ENCODE measurements at regions not wholly inside any gene's neighbourhood (a gene's known extent, or its start where the extent isn't known, plus 50 kb on each side); places are given as distances from the start of the nearest gene placed in this dataset.
"Not testable (repeated sequence)": the region's sequence is repeated elsewhere in the genome, so short reads cannot be mapped to it uniquely, and the experiment has no call there.

GRCh38 chr4:64960516-64960915 is 551.3 kb upstream of the TECRL start:
- Mint-ChIP-seq H3K4me3 (no peak overlapping the region), H3K36me3 (no peaks in the 10 kb centered on the region), H3K9me3 (peaks cover 9% of the 10 kb centered on the region), H3K27ac (no peak overlapping the region), H3K27me3 (no peaks in the 10 kb centered on the region), H3K4me1 (no peaks in the 10 kb centered on the region)
- ATAC-seq = no peak

DNA sequence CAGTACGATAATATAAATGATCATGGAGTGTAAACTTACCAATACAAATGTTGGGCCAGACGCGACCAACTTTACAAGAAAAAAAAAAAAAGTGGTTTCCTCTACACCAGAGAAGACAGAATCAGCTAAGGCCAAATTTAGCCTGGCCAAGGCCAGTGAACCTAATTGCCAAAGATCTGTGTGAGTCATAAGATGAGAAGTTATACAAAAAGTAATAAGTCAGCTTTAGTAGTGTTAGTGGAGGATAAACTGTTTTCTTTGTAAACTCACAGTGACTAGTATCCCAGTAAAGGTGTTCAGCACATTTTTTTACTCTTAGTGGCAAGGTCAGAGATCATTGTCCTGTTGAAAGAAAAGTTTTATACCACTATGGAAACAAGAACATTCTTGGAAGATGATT is 531.4 kb upstream of the TECRL start:
- H3K4me1 Mint-ChIP-seq = no peaks in the 10 kb centered on the region
- no peaks in the 10 kb centered on the region for H3K36me3 Mint-ChIP-seq
- H3K27ac Mint-ChIP-seq = no peak overlapping the region
- H3K27me3 Mint-ChIP-seq = no peaks in the 10 kb centered on the region
- H3K9me3 Mint-ChIP-seq = peaks cover 2% of the 10 kb centered on the region
- H3K4me3 Mint-ChIP-seq = no peak overlapping the region
- ATAC-seq = no peak

- Mint-ChIP-seq H3K36me3 (no peaks in the 10 kb centered on the region), H3K4me1 (no peaks in the 10 kb centered on the region), H3K4me3 (no peak overlapping the region), H3K9me3 (peaks cover 2% of the 10 kb centered on the region), H3K27ac (no peak overlapping the region), H3K27me3 (no peaks in the 10 kb centered on the region)
- ATAC-seq = peak; percentile 31
These were observed 526.3 kb upstream of the TECRL start for GRCh38 chr4:64935469-64936001.

GRCh38 chr4:64911846-64912245 is 502.6 kb upstream of the TECRL start:
- no peak for ATAC-seq
- H3K36me3 Mint-ChIP-seq = no peaks in the 10 kb centered on the region
- H3K27me3 Mint-ChIP-seq = no peaks in the 10 kb centered on the region
- peaks cover 3% of the 10 kb centered on the region for H3K9me3 Mint-ChIP-seq
- no peak overlapping the region for H3K27ac Mint-ChIP-seq
- H3K4me3 Mint-ChIP-seq = no peak overlapping the region
- H3K4me1 Mint-ChIP-seq = no peaks in the 10 kb centered on the region

DNA sequence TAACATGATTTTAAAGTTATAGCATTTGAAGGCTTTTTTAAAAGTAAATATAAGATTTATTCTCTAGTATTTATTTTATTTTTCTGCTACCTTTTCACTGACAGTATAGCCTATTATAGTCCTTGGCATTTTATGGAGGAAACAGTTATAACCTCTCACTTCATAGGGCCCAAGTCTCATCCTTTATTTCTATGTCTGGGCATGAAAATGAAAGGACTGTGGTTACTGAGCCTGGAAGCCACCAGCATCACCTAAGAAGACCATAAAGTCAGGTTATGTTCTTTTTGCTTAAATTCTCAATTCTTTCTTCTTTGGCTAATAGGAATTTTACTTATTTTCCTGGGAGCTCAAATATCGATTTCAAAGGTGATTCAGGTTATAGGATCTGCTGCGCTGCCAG is 494.7 kb upstream of the TECRL start:
- Mint-ChIP-seq H3K27me3 (no peaks in the 10 kb centered on the region), H3K9me3 (no peaks in the 10 kb centered on the region), H3K4me1 (no peaks in the 10 kb centered on the region)

GRCh38 chr4:64899563-64899962 is 490.3 kb upstream of the TECRL start:
- no peaks in the 10 kb centered on the region for H3K36me3 Mint-ChIP-seq
- no peaks in the 10 kb centered on the region for H3K9me3 Mint-ChIP-seq
- H3K27me3 Mint-ChIP-seq = no peaks in the 10 kb centered on the region
- no peak overlapping the region for H3K27ac Mint-ChIP-seq
- no peaks in the 10 kb centered on the region for H3K4me1 Mint-ChIP-seq
- ATAC-seq = no peak
- H3K4me3 Mint-ChIP-seq = no peak overlapping the region

More for the DNA sequence above, 494.7 kb upstream of the TECRL start:
- no peaks in the 10 kb centered on the region for H3K36me3 Mint-ChIP-seq
- H3K4me3 Mint-ChIP-seq = no peak overlapping the region
- no peak overlapping the region for H3K27ac Mint-ChIP-seq
- no peak for ATAC-seq

- not testable (repeated sequence) for H3K4me1 Mint-ChIP-seq, H3K4me3 Mint-ChIP-seq, ATAC-seq, H3K36me3 Mint-ChIP-seq, H3K27me3 Mint-ChIP-seq, H3K9me3 Mint-ChIP-seq, H3K27ac Mint-ChIP-seq
These were observed 489.8 kb upstream of the TECRL start for GRCh38 chr4:64899030-64899429.

- H3K9me3 Mint-ChIP-seq = no peaks in the 10 kb centered on the region
- H3K36me3 Mint-ChIP-seq = no peaks in the 10 kb centered on the region
- no peaks in the 10 kb centered on the region for H3K4me1 Mint-ChIP-seq
- ATAC-seq = no peak
- no peak overlapping the region for H3K27ac Mint-ChIP-seq
- no peaks in the 10 kb centered on the region for H3K27me3 Mint-ChIP-seq
- H3K4me3 Mint-ChIP-seq = no peak overlapping the region
These were observed 488.4 kb upstream of the TECRL start for GRCh38 chr4:64897683-64898082.

DNA sequence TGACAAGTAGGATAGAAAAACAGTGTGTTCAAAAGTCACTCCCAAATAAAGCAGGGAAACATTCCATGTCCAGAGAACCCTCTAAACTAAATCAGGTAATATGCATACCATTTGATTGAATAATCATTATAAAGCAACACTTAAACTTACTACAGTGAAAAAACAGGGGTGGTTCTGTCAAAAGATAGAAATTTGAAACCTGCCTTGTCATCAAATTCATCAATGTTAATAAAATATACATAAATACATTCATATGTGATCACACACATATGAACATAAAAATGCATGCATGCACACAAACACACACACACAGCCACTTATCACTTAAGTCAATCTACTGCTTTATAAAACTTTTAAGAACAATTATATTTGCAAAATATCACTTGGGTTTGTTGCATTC is 485.8 kb upstream of the TECRL start:
- ATAC-seq = no peak
- Mint-ChIP-seq H3K4me1 (no peaks in the 10 kb centered on the region), H3K27ac (no peak overlapping the region), H3K27me3 (no peaks in the 10 kb centered on the region), H3K4me3 (no peak overlapping the region), H3K9me3 (no peaks in the 10 kb centered on the region), H3K36me3 (no peaks in the 10 kb centered on the region)

DNA sequence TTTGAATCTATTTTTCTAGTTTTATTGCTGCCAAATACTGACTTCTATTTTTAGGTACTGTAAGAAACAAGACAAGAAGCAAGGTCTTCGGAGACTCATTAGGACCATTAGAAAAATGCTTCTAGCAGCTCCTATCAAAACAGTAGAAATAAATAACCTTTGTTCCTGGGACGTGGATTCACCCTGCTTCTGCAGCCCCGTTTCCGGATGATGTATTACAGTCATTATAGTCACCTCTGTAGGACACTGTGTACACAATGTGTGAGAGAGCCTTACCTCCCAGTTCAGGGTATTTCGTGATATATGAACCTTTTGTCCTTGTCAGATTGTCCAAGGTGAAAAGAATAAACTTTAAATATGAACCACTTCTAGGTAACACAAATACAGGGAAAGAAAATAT is 484.0 kb upstream of the TECRL start:
- Mint-ChIP-seq H3K36me3 (no peaks in the 10 kb centered on the region), H3K27me3 (no peaks in the 10 kb centered on the region), H3K4me3 (no peak overlapping the region), H3K4me1 (no peaks in the 10 kb centered on the region), H3K9me3 (no peaks in the 10 kb centered on the region), H3K27ac (no peak overlapping the region)
- no peak for ATAC-seq

- H3K27me3 Mint-ChIP-seq = no peaks in the 10 kb centered on the region
- H3K9me3 Mint-ChIP-seq = no peaks in the 10 kb centered on the region
- no peak overlapping the region for H3K27ac Mint-ChIP-seq
- no peaks in the 10 kb centered on the region for H3K4me1 Mint-ChIP-seq
- ATAC-seq = no peak
- H3K4me3 Mint-ChIP-seq = no peak overlapping the region
- no peaks in the 10 kb centered on the region for H3K36me3 Mint-ChIP-seq
These were observed 480.8 kb upstream of the TECRL start for GRCh38 chr4:64889906-64890610.

- no peaks in the 10 kb centered on the region for H3K27me3 Mint-ChIP-seq
- H3K27ac Mint-ChIP-seq = no peak overlapping the region
- H3K9me3 Mint-ChIP-seq = no peaks in the 10 kb centered on the region
- no peak for ATAC-seq
- H3K4me3 Mint-ChIP-seq = no peak overlapping the region
- H3K4me1 Mint-ChIP-seq = no peaks in the 10 kb centered on the region
- no peaks in the 10 kb centered on the region for H3K36me3 Mint-ChIP-seq
These were observed 474.0 kb upstream of the TECRL start for GRCh38 chr4:64883087-64883807.

DNA sequence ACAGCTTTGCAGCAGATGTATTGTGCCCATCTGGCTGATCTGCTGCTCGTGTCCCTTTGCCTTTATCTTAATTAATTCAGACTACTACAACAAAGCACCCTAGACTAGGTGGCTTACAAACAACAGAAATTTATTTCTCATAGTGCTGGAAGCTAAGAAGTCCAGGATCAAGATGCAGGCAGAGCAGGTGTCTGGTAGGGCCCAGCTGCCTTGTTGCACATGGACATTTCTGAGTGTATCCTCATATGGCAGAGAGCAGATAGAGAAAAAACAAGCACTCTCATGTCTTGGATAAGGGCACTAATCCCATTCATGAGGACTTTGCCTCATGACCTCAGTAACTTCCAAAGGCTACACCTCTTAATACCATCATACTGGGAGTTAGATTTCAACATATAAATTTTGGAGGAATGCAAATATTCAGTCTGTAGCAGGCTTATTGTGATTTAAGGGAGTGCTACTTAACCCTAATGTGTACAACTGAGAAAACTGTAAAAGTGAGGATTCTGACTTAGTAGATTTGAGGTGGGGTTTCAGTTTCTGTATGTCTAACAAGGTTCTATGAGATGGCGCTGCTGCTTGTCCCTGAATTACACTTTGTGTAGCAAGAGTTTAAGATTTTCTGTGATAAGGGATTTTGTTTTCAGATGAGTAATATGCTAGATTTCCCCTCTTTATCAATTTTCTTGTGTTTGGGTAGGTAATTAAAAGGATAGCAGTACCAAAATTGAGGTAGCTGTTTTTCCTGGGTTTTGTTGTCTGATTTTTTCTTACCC is 473.2 kb upstream of the TECRL start:
- Mint-ChIP-seq H3K36me3 (no peaks in the 10 kb centered on the region), H3K4me3 (no peak overlapping the region), H3K4me1 (no peaks in the 10 kb centered on the region), H3K27me3 (no peaks in the 10 kb centered on the region), H3K9me3 (peaks cover under 1% of the 10 kb centered on the region), H3K27ac (no peak overlapping the region)
- ATAC-seq = no peak

DNA sequence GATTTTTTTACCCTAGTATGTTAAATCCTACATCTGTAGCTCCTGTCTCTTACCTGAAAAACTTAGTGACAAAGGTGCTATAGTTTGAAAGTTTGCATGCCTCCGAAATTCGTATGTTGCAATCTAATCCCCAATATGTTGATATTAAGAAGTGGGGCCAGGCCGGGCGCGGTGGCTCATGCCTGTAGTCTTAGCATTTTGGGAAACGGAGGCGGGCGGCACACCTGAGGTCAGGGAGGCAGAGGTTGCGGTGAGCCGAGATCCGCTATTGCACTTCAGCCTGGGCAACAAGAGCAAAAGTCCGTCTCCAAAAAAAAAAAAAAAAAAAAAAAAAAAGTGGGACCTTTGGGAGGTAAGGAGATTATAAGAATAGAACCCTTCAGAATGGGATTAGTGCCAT is 471.3 kb upstream of the TECRL start:
- ATAC-seq = no peak
- Mint-ChIP-seq H3K4me1 (no peaks in the 10 kb centered on the region), H3K27me3 (no peaks in the 10 kb centered on the region), H3K4me3 (no peak overlapping the region), H3K36me3 (no peaks in the 10 kb centered on the region), H3K9me3 (peaks cover 3% of the 10 kb centered on the region), H3K27ac (no peak overlapping the region)

GRCh38 chr4:64876021-64876420 is 466.8 kb upstream of the TECRL start:
- no peak for ATAC-seq
- no peak overlapping the region for H3K27ac Mint-ChIP-seq
- no peaks in the 10 kb centered on the region for H3K4me1 Mint-ChIP-seq
- H3K27me3 Mint-ChIP-seq = no peaks in the 10 kb centered on the region
- no peak overlapping the region for H3K4me3 Mint-ChIP-seq
- H3K9me3 Mint-ChIP-seq = peaks cover 3% of the 10 kb centered on the region
- no peaks in the 10 kb centered on the region for H3K36me3 Mint-ChIP-seq

All from stimulated activated memory B cell treated with anti-CD40 and anti-IgM and Interleukin-4, amounts not matched to agents 10 μg/mL and 1 μg/mL and 100 μg/mL, for 72 hours (primary cell).